ENCODE measurements at regions not wholly inside any gene's neighbourhood (a gene's known extent, or its start where the extent isn't known, plus 50 kb on each side); places are given as distances from the start of the nearest gene placed in this dataset.

GRCh38 chr12:132395908-132396305 lies 66.5 kb upstream of the GALNT9 start:
- TF ChIP-seq, protein P1, sequence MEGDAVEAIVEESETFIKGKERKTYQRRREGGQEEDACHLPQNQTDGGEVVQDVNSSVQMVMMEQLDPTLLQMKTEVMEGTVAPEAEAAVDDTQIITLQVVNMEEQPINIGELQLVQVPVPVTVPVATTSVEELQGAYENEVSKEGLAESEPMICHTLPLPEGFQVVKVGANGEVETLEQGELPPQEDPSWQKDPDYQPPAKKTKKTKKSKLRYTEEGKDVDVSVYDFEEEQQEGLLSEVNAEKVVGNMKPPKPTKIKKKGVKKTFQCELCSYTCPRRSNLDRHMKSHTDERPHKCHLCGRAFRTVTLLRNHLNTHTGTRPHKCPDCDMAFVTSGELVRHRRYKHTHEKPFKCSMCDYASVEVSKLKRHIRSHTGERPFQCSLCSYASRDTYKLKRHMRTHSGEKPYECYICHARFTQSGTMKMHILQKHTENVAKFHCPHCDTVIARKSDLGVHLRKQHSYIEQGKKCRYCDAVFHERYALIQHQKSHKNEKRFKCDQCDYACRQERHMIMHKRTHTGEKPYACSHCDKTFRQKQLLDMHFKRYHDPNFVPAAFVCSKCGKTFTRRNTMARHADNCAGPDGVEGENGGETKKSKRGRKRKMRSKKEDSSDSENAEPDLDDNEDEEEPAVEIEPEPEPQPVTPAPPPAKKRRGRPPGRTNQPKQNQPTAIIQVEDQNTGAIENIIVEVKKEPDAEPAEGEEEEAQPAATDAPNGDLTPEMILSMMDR (IDR thresholded peaks at IDR 0.05; ENCODE audit: poor library complexity) = no peak
- TF ChIP-seq EZH2phosphoT487 (IDR thresholded peaks at IDR 0.05; ENCODE audit: low read depth, severe bottlenecking, unreplicated experiment) (no peak), EZH2 (IDR thresholded peaks at IDR 0.05; ENCODE audit: borderline replicate concordance) (no peak)

All from hepatocyte (in vitro differentiated cells).